Left colon (tissue), 2 donors: ENCODE measurements at regions not wholly inside any gene's neighbourhood (a gene's known extent, or its start where the extent isn't known, plus 50 kb on each side); places are given as distances from the start of the nearest gene placed in this dataset.
A peak's percentile ranks its signal among the peaks of the same experiment; 100 is the strongest.
"Not testable (repeated sequence)": the region's sequence is repeated elsewhere in the genome, so short reads cannot be mapped to it uniquely, and the experiment has no call there.

ENCODE experiments used
- ATAC-seq: fragments of 200-7000 bp; cut with Tn5 transposase; one replicate; pipeline ENCODE4 v1.9.1; 2020; ENCODE audit warnings: mild to moderate bottlenecking, moderate library complexity
- DNase-seq, 2 donors: peaks; one replicate each; pipeline ENCODE4 v3.0.0-alpha.2; 2020
- intact Hi-C, 2 donors: fragments of 100-400 bp; cut with DNase I in 1 of 2; cut with micrococcal nuclease in 1 of 2; formaldehyde crosslinking; loops; one replicate each; pipeline versions ENCODE4 v1.11.2 to v1.14.0; 2022; cut with DNase I, micrococcal nuclease
- donor health status: DM: no; HTN: no; CAD: no.
- donor health status: DM: yes; HTN: yes; CAD: no.

DNA sequence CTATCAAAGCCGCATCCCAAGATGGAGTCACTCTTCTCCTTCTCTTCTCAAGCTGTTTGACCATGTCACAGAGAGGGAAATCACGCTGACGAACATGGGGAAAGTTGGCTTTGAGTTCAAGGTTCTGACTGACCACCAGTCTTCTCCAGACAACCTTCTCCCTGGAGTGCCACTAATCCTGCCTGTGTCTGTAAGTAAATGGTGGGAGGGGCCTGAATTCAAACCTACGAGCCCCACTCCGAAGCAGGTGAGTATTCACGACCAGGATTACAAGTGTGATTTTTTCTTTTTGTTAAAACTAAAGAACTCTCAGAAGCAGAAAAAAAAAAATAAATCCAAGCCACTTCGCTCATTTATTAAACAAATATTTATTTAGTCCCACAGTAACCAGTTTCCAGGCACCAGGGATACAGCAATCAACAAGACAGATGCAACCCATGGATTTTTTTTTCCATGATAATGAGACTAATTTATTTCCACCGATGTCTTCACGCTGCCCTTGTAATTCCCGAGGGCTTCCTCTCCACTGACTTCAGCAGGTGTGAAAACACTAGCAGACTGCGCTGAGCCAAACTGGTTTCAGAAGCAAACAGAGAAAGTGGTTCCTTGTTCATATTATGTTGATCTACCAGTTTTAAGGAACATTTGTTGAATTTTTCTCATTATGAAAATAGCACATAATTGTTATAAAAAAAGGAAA lies 206.0 kb upstream of the NBPF12 start:
- ATAC-seq, intact Hi-C loops, DNase-seq: not testable (repeated sequence)

DNA sequence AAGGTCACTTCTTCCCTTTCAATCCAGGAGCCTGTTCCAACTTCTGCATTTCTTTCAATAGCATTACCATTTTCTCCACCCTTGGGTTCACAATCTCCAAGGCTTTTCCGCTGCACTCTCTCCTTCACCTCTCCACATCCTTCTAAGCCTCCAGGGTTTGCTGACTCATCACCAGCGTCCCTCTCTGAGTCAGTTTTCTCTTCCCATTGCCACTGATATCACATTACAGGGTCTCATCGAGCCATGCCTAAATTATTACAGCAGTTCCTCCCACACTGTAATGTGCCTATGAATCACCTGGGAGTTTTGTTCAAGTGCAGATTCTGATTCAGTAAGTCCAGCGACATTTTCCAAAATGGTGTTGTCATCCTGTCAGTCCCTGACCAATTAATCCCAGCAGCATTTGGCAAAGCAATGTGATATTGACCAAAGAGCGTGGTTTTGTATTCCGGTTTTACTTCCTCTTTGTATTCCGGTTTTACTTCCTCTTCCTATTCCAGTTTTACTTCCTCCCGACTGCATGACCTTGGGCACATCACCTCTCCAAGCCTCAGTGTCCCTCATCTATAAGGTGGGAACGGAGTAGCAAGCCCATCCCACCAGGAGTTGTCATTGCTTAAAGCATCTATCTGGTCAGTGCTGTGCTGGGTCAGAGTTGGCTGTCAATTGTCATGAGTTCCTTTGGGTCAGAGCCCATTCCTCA lies 208.3 kb upstream of the NBPF12 start:
- intact Hi-C loops, DNase-seq, ATAC-seq: not testable (repeated sequence)

DNA sequence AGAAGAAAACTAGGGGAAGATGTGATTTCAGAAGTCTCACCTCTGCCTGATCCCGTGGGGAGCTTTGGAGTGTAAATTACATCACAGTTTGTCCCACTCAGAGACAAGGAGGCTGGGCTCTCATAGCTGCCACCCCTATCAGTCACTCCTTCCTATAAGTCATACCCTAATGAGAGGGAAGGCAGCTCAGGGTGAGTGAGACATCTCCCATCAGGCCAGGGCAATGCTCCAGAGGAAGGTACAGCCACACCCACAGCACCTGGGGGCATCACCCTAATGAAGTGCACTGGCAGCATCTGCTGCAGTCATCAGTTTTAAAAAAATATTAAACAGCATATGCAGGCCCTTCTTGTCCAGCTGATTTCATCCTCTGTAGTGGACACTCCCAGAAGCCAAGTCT lies 223.1 kb upstream of the NBPF12 start:
- DNase-seq, intact Hi-C loops, ATAC-seq: not testable (repeated sequence)

DNA sequence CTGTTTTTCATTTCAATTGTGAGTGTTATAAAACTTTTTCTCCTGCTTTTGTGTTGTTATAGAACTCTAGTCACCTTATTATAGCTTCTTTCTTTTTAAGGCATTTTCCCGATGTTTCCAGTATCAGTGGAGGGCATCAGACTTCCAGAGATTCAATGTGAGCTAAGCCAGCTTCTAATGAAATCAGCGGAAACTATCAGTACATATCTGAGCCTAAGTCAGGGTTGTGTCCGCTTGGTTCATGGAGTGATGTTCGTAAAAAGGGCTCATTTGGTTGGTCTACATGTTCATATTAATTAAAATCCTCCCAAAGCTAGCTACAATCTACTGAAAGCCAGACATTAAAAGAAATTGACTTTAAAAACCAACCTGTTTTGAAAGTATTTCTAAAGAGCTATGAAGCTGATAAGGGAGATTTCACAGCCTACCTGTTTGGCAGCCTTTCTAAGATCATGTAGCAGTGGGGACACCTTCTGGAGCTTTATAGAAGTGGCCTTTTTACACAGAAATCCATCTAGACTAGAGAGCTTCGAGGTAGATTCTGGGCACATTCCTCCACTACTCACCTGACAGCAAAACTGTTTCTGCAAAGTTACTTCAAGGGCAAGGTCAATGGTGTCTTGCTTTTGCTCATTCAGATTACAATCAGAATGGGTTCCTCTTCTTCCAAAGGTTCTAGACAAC lies 227.1 kb upstream of the NBPF12 start:
- DNase-seq, intact Hi-C loops: not testable (repeated sequence)
- ATAC-seq = peak; percentile 82

DNA sequence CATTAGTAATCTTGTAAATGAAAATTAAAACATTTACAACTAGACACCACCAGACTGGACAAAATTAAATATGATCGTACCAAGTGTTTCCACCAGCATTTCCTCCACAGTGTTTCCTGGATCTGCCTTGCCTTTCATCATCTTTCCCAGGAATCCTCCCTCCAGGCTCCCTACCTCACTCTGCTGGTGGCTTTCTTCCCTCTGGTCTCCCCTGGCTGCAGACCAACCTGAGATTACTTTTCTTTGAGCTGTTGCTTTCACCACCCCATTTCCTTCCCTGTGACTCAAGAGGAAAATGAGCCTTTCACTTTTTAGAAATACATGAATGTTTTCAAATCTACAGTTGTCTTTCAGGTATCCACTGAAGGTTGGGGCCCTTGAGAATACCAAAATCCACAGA lies 228.8 kb upstream of the NBPF12 start:
- ATAC-seq, intact Hi-C loops, DNase-seq: not testable (repeated sequence)

DNA sequence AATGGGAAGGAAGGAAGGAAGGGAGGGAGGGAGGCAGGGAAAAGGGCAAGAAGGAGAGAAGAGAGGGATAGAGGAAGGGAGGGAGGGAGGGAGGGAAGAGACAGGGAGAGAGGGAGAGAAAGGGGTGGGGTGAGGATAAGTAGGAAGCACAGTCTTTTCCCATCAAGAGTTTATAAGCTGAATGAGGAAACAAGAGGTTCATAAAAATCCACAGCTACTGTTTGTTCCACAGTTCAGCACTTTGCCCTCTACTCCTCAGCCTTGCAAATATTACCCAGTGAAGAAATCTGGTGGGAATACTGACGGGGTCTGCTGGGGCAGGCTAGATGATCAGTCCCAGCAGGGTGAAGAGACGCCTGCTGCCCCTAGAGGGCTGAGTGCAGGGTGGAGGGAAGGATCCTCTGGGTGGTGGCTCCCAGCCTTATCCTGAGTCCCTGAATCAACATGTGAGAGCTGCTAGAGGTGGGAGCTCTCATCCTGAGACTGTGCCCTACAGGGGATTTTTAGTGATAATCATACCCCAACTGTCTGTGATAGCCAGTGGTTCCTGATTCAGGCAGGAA lies 233.9 kb upstream of the NBPF12 start:
- intact Hi-C loops = not testable (repeated sequence)
- peak; percentile 92 for ATAC-seq

DNA sequence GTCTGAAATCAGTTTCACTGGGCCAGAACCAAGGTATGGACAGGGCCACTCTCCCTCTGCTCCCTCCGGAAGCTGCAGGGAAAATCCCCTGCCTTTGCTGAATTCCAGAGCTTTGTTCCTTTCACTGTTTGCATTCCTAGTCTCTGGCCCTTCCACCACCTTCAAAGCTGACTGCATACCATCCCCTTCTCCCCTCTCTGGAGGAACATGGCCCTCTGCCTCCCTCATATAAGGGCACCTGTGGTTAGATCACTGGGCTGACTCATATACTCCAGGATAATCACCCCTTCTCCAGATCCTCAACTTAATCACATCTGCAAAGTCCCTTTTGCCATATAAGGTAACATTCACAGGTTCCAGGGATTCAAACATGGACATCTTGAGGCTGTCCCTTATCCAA lies 236.8 kb upstream of the NBPF12 start:
- ATAC-seq, intact Hi-C loops: not testable (repeated sequence)

More for the DNA sequence above, 233.9 kb upstream of the NBPF12 start:
- DNase-seq = not testable (repeated sequence)

DNA sequence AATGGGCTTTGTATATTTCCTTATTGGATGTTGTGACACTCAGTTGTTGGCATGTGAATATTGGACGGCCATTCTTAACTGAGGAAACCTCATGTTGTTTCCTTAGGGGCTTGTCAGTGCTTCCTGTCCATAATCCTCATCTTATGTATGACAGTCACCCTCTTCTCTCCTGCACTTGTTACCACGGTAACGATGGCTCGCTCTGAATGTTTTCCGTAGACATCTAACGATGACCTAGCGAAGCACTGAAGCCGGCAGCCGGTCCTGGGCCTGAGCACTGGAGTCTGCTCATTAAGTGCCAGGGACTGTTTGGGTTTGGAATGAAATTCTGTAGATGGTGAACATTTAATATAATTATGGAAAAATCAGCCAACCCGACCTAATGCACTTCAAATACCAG lies 242.7 kb upstream of the NBPF12 start:
- ATAC-seq, DNase-seq, intact Hi-C loops: not testable (repeated sequence)

More for the DNA sequence above, 236.8 kb upstream of the NBPF12 start:
- DNase-seq = not testable (repeated sequence)

DNA sequence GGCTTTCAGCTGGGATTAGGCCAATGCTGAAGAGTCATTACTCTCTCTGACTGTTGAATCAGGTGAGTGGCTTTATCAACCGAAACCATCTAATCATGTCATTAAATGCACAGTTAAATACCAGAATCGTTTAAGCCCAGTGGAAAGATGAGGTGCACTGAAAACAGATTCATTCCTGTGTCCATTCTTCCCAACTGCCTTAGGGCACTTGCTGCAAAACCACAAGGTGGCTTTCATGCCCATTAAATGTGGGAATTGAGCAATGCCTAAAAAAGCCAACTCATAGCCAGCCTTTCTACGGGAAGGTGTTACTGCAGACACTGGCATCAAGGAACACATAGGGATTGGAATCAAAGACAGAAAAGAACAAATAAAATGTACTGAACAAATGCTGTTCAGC lies 246.3 kb upstream of the NBPF12 start:
- ATAC-seq, DNase-seq, intact Hi-C loops: not testable (repeated sequence)

DNA sequence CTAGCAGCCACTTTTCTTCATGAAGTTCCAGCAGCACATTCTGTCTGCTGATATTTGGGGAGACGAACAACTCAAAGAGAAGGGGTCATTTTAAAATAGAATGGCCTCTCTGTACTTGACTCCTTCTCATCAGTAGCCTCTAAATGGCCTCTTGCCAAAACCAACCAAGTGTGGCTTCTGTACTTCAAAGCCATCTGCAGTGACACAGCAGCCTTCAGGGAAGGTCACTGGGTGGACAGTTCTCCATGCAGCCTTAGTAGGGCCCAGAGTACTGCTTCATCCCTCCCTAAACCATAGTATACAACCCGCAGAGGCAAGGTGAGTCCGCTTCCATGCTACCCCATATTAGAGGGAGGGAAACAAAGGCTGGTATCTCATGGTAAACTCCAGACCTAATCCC lies 249.2 kb upstream of the NBPF12 start:
- DNase-seq, ATAC-seq, intact Hi-C loops: not testable (repeated sequence)

DNA sequence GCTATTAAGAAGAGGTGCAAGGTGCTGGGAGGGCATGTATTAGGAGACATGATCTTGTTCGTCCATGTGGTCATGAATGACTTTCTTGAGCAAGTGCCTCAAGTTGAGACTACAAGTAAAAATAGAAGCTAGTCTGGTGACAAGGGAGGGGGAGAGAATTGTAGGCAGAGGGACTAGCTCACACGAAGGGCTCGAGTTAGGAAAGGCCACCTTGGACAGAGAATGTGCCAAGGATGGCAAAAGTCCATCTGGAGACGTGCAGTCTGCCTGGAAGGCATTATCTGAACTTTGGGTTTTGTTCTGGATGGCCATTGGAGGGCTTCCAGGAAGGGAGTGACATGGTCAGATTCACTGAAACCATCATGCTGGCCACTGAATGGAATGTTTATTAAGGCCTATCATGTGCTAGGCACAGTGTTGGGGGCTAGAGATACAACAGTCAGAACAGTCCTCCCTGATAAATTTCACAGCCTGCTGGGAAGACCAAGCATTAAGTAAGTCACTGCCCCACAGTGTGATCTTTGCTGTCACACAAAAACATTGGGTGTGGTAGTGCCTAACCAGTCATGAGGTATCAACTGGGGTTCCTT lies 251.3 kb upstream of the NBPF12 start:
- DNase-seq, intact Hi-C loops, ATAC-seq: not testable (repeated sequence)

DNA sequence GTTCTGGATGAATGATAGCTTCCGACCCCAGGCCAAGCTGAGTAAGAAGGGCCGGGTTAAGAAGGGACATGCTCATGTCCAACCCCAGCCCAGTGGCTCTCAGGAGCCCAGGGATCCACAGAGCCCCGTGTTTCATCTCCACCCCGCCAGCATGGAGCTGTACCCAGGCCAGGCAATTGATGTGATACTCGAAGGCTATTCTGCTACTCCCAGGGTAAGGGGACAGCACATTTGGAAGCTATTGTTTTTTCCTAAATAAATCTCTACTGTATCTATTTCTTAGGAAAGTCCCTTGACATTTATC lies 255.0 kb upstream of the NBPF12 start:
- intact Hi-C loops, DNase-seq, ATAC-seq: not testable (repeated sequence)

DNA sequence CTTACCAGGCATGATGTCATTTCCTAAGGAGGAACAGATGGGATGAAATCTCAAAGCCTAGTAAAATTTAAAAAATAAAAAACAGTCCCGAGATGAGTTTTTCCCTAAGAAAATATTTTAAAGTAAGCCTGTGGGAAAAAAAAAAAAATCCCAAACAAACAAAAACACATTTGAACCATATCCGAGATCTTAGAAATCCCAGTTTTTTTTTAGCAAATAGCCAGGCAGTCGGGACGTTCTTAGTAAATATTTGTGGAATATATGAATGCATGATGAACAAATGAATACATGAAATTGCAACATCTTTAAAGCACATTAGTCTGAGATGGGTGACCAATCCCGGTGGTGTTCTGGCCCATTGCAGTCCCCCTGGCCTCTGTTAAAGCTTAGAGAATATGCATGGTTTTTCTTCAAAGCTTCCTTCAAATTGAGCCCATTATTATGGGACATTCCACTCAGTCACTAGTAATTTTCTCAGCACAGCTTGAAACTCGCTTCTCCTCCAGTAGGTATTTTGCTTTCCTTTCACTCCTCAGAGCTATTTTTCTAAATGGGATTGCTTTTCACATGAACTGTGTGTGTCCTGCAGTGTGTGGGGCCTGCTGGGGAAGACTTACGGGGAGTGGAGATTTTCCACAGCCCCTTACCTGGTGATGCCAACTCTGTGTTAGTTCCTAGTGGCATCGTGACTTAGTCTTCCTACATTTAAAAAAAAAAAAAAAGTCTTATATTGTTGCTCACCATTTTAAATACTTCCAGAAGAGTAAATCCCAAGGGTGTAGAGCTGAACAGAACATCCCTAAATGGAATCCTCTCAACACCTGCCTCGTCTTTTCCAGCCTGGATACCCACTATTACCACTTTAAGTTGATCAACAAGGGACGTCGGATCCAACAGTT lies 255.6 kb upstream of the NBPF12 start:
- ATAC-seq, DNase-seq, intact Hi-C loops: not testable (repeated sequence)

DNA sequence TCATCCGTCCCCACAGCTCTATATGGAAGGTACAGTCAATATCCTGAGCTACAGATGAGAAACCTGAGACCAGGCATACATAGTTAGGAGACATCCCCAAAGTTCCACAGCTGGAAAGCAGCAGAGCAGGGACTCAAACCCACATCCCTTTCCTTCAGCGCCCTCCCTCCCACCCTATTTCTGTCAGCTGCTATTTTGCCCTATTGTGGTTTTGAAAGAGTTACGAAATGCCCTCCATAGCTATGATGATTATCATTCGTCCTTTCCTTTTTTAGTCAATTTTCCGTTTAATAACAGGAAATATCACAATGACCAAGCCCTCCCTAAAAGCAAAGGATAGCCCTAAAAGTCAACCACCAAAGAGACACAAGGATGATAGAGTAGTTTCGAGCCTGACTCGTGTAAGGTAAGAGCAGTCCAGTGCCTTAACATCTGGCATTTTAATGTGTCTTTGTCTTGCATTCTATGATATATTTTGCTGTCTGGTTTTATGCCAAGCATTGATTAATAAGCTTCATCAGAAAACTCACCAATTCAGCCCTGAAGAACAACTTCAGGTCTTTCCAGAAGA lies 264.3 kb upstream of the NBPF12 start:
- not testable (repeated sequence) for DNase-seq

DNA sequence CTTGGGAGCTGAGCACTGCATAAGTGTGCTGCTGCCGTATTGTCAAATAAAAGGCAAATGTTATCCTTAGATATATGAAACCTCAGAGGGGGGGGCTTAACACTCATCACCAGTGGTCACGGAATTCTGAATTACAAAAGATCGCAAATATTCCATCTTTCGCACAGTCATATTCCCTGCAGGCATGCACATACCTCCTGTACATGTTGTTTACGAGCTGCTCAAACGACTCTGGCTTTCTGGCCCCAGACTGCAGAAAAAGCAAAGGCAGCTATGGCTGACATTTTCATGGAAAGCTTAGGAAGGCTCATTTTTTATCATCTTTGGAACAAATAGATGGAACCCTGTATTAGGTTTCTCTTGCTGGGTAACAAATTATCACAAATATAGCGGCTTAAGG lies 265.5 kb upstream of the NBPF12 start:
- ATAC-seq, intact Hi-C loops, DNase-seq: not testable (repeated sequence)

More for the DNA sequence above, 264.3 kb upstream of the NBPF12 start:
- intact Hi-C loops, ATAC-seq: not testable (repeated sequence)

DNA sequence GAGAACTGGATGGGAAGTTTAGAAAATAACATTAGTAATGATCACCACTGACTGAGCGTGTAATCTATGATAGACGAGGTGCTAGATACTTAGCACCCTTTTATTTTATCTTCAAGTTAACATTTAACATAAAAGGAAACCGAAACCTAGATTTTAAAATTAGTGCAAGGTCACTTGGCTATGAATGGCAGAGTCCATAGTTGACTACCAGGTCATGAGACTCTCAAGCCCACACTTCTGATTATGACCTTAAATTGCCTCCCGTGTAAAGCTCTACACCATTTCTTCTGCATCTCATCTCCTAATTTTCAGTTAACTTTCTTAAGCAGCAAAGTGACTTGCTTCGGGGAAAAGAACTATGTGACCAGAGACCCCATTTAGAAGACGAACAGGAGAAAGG lies 266.5 kb upstream of the NBPF12 start:
- DNase-seq, intact Hi-C loops, ATAC-seq: not testable (repeated sequence)

DNA sequence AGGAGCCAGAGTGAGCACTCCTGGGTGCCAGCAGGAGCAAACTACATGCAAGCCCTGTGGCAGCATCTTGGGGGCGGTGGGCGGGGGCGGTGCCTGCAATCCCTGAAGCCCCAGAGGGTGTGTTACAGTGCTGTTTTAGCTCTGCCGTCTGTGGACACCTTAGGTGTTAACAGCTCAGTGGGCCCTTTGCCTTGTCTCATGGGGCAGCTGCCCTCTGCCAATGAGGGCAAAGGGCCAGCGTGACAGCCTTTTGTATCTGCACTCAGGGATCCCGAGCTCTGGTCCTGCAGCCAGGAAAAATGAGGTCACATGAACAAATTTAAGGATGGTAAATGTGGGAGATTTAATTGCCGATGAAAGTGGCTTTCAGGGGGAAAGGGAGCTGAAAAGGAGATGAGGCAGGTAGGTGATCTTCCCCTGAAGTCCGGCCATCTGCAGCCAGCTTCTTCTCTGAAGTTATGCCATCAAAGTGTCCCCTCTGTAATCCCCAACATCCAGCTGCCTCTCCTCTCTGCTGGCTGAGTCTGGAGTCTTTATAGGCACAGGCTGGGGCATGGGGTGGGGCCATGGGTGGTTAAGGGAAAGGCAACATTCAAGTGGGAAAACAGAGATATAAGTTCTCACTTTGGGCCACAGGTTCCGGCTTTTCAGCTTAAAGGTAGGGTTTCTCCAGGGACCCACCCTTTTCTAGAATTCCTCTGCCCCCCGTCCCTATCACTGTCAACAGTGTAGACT lies 267.1 kb upstream of the NBPF12 start:
- intact Hi-C loops, DNase-seq, ATAC-seq: not testable (repeated sequence)
